ENCODE measurements at regions not wholly inside any gene's neighbourhood (a gene's known extent, or its start where the extent isn't known, plus 50 kb on each side); places are given as distances from the start of the nearest gene placed in this dataset.

DNA sequence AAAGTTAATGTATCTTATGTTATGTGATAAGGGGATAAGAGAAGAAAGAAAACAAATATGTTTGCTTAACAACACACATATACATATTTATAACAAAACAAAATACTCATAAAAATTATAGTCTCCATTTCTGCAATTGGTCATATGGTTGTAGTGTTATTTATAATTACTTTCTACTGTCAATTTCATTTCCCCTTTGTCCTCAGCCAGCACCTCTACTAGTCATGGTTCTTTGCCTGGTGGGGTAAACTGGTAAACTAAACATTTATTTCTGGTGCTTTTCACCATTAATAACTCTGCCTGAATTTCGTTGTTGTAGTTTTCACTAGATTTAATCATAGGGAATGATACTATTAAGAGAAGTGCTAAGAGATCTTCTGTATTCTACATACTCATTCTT lies 88.0 kb upstream of the ALCAM start:
- WGBS (ENCODE audit: missing lambda C conversion rate) = 15% methylated on average over 1 of the region's 1 CpG
- H3K4me2 ChIP-seq = no peak overlapping the region
- ATAC-seq (no peak), DNase-seq (ENCODE audit: low read depth in 1 of 2, low spot score in 1 of 2) (no peak), FAIRE-seq (no peak)
- TF ChIP-seq GATA3 (IDR thresholded peaks at IDR 0.05; ENCODE audit: borderline replicate concordance) (no peak), TP53 (CRISPR knock-in tag; IDR thresholded peaks at IDR 0.05) (no peak), BHLHE40 (IDR thresholded peaks at IDR 0.05; ENCODE audit: low read depth, low read length) (no peak), FOSL2 (IDR thresholded peaks at IDR 0.05) (no peak), FOSL2 (CRISPR knock-in tag; IDR thresholded peaks at IDR 0.05) (no peak), MYC (IDR thresholded peaks at IDR 0.05; ENCODE audit: borderline replicate concordance, low read length) (no peak), ZSCAN20 (CRISPR knock-in tag; IDR thresholded peaks at IDR 0.05) (no peak), POLR2AphosphoS2 (conservative IDR thresholded peaks at IDR 0.05; ENCODE audit: low read length) (no peak), SMC3 (IDR thresholded peaks at IDR 0.05) (no peak), KDM1A (IDR thresholded peaks at IDR 0.05; ENCODE audit: low read depth) (no peak), SREBF2 (IDR thresholded peaks at IDR 0.05) (no peak), EHMT2 (IDR thresholded peaks at IDR 0.05; ENCODE audit: low read depth) (no peak)
- TF ChIP-seq, protein P1, sequence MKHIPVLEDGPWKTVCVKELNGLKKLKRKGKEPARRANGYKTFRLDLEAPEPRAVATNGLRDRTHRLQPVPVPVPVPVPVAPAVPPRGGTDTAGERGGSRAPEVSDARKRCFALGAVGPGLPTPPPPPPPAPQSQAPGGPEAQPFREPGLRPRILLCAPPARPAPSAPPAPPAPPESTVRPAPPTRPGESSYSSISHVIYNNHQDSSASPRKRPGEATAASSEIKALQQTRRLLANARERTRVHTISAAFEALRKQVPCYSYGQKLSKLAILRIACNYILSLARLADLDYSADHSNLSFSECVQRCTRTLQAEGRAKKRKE (CRISPR knock-in tag; IDR thresholded peaks at IDR 0.05; ENCODE audit: low read depth) = no peak
- TF ChIP-seq, protein P2, sequence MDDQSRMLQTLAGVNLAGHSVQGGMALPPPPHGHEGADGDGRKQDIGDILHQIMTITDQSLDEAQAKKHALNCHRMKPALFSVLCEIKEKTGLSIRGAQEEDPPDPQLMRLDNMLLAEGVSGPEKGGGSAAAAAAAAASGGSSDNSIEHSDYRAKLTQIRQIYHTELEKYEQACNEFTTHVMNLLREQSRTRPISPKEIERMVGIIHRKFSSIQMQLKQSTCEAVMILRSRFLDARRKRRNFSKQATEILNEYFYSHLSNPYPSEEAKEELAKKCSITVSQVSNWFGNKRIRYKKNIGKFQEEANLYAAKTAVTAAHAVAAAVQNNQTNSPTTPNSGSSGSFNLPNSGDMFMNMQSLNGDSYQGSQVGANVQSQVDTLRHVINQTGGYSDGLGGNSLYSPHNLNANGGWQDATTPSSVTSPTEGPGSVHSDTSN (IDR thresholded peaks at IDR 0.05) = no peak
- TF ChIP-seq, protein P3, sequence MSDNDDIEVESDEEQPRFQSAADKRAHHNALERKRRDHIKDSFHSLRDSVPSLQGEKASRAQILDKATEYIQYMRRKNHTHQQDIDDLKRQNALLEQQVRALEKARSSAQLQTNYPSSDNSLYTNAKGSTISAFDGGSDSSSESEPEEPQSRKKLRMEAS (IDR thresholded peaks at IDR 0.05) = no peak
- TF ChIP-seq, protein P4, sequence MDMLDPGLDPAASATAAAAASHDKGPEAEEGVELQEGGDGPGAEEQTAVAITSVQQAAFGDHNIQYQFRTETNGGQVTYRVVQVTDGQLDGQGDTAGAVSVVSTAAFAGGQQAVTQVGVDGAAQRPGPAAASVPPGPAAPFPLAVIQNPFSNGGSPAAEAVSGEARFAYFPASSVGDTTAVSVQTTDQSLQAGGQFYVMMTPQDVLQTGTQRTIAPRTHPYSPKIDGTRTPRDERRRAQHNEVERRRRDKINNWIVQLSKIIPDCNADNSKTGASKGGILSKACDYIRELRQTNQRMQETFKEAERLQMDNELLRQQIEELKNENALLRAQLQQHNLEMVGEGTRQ (IDR thresholded peaks at IDR 0.05) = no peak
- TF ChIP-seq, protein P5, sequence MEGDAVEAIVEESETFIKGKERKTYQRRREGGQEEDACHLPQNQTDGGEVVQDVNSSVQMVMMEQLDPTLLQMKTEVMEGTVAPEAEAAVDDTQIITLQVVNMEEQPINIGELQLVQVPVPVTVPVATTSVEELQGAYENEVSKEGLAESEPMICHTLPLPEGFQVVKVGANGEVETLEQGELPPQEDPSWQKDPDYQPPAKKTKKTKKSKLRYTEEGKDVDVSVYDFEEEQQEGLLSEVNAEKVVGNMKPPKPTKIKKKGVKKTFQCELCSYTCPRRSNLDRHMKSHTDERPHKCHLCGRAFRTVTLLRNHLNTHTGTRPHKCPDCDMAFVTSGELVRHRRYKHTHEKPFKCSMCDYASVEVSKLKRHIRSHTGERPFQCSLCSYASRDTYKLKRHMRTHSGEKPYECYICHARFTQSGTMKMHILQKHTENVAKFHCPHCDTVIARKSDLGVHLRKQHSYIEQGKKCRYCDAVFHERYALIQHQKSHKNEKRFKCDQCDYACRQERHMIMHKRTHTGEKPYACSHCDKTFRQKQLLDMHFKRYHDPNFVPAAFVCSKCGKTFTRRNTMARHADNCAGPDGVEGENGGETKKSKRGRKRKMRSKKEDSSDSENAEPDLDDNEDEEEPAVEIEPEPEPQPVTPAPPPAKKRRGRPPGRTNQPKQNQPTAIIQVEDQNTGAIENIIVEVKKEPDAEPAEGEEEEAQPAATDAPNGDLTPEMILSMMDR (IDR thresholded peaks at IDR 0.05) = no peak
- TF ChIP-seq, protein P6, sequence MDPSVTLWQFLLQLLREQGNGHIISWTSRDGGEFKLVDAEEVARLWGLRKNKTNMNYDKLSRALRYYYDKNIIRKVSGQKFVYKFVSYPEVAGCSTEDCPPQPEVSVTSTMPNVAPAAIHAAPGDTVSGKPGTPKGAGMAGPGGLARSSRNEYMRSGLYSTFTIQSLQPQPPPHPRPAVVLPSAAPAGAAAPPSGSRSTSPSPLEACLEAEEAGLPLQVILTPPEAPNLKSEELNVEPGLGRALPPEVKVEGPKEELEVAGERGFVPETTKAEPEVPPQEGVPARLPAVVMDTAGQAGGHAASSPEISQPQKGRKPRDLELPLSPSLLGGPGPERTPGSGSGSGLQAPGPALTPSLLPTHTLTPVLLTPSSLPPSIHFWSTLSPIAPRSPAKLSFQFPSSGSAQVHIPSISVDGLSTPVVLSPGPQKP (IDR thresholded peaks at IDR 0.05; ENCODE audit: low read depth, low read length) = no peak
- no peak overlapping the region for H3K27ac ChIP-seq
- H3K9me3 ChIP-seq = no peaks in the 10 kb centered on the region
- H3K4me3 ChIP-seq = no peak overlapping the region
- ChIA-PET POLR2A (no interaction called here), CTCF (no interaction called here)
- peaks cover 20% of the 10 kb centered on the region for H3K4me1 ChIP-seq

DNA sequence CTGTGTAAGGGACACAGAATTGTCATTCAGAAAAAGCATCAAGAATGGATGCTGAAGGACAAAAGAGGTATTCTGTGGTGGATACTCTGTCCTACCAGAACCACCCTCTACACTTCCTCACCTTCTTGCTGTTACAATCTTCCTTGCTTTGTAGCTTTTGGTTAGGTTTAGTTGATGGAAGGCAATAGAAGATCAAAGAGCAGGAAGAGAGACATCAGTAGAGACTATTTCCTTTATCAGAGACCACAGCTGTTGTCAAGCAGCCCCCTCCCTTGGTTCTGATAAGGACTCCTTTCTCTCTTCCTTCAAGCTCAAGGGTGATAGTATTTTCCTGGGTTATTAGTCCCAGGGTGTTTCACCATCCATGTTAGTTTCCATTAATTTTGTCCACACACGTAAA lies 84.7 kb upstream of the ALCAM start:
- POLR2A ChIA-PET = no interaction called here
- no peak for DNase-seq (ENCODE audit: low read depth in 1 of 2, low spot score in 1 of 2)
- Histone ChIP-seq H3K4me1 (no peaks in the 10 kb centered on the region), H3K4me3 (no peak overlapping the region), H3K4me2 (no peak overlapping the region), H3K9me3 (no peaks in the 10 kb centered on the region), H3K27ac (no peak overlapping the region)
- CTCF ChIA-PET = interaction anchor here (0.8 kb wide), 1 partner anchor 25 kb away, joined by 4 read pairs; no protein-coding TSS in a partner anchor
- WGBS (ENCODE audit: missing lambda C conversion rate) = 41% methylated on average over 1 of the region's 1 CpG
- FAIRE-seq = no peak
- ATAC-seq = no peak
- no peak for TF ChIP-seq ZFP36 (IDR thresholded peaks at IDR 0.05; ENCODE audit: borderline replicate concordance, partially characterized antibody)
- TF ChIP-seq MAZ (IDR thresholded peaks at IDR 0.05; ENCODE audit: borderline replicate concordance, low read depth, low read length) = no peak
- TF ChIP-seq CEBPB (IDR thresholded peaks at IDR 0.05) = no peak
- no peak for TF ChIP-seq RCOR1 (IDR thresholded peaks at IDR 0.05; ENCODE audit: low read depth, low read length)
- TF ChIP-seq JUN (IDR thresholded peaks at IDR 0.05) = no peak
- TF ChIP-seq, protein P1 (CRISPR knock-in tag; IDR thresholded peaks at IDR 0.05; ENCODE audit: low read depth) = no peak
- no peak for TF ChIP-seq EP300 (IDR thresholded peaks at IDR 0.05)
- TF ChIP-seq SREBF2 (IDR thresholded peaks at IDR 0.05) = no peak
- no peak for TF ChIP-seq EHMT2 (IDR thresholded peaks at IDR 0.05; ENCODE audit: low read depth)

Data from A549 (cell line).